ENCODE measurements at regions not wholly inside any gene's neighbourhood (a gene's known extent, or its start where the extent isn't known, plus 50 kb on each side); places are given as distances from the start of the nearest gene placed in this dataset.

DNA sequence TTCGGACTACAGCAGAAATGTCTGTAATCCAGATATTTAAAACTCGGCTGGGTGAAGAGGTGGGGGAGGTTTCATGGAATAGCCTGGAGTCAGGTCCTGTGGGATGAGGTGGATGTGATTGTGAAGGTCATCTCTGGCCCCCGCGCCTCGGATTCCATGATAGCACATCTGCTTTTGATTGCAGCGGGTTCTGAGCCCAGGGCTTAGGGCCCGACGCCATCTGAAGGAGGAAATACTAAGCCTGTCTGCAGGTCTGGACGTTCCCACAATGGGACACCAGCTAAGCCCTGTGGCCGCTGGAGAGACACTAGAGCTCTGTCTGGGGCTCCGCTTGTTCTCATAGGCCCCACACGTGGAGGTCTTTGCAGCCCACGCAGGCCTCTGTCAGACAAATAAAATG lies 328.7 kb downstream of the CXCL12 start:
- no peaks in the 10 kb centered on the region for H3K36me3 Mint-ChIP-seq (ENCODE audit: insufficient read depth, unreplicated experiment)
- CTCF ChIA-PET = no interaction called here

DNA sequence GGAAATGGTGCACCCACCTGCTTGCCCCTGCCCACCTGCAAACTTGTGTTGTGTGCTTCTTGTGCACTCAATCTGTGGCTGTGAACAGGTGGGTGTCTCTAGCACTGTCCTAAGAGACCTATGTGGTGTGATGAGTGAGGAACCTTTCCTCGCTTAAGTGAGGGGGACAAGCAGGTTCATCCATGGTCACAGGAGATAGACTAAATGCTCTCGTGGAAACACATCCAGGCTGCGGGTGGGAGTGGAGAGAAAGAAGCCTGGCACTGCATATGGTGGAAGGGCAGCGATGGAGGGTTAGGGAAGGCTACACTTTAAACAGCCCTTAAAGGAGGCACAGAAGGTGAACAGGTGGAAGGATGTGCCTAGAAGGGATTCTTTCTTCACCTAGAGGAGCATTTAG lies 330.9 kb downstream of the CXCL12 start:
- DNase-seq = no peak
- TF ChIP-seq, protein P1, sequence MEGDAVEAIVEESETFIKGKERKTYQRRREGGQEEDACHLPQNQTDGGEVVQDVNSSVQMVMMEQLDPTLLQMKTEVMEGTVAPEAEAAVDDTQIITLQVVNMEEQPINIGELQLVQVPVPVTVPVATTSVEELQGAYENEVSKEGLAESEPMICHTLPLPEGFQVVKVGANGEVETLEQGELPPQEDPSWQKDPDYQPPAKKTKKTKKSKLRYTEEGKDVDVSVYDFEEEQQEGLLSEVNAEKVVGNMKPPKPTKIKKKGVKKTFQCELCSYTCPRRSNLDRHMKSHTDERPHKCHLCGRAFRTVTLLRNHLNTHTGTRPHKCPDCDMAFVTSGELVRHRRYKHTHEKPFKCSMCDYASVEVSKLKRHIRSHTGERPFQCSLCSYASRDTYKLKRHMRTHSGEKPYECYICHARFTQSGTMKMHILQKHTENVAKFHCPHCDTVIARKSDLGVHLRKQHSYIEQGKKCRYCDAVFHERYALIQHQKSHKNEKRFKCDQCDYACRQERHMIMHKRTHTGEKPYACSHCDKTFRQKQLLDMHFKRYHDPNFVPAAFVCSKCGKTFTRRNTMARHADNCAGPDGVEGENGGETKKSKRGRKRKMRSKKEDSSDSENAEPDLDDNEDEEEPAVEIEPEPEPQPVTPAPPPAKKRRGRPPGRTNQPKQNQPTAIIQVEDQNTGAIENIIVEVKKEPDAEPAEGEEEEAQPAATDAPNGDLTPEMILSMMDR (IDR thresholded peaks at IDR 0.05; ENCODE audit: insufficient read depth in 1 of 2, low read depth in 1 of 2, low read length in 1 of 2, severe bottlenecking in 1 of 2, unreplicated experiment in 1 of 2) = no peak
- Histone ChIP-seq H3K4me3 (ENCODE audit: low read depth, low read length) (no peak overlapping the region), H3K36me3 (ENCODE audit: control insufficient read depth, insufficient read depth, low read length) (no peaks in the 10 kb centered on the region), H3K27me3 (replicated peaks; ENCODE audit: control insufficient read depth, insufficient read depth, low read length) (no peaks in the 10 kb centered on the region), H3K9me3 (no peaks in the 10 kb centered on the region), H3K4me1 (no peaks in the 10 kb centered on the region)
- Mint-ChIP-seq H3K4me1 (ENCODE audit: low read depth, unreplicated experiment) (no peaks in the 10 kb centered on the region), H3K36me3 (ENCODE audit: insufficient read depth, unreplicated experiment) (no peaks in the 10 kb centered on the region), H3K27me3 (ENCODE audit: insufficient read depth, unreplicated experiment) (peaks cover 11% of the 10 kb centered on the region), H3K9me3 (ENCODE audit: unreplicated experiment) (no peaks in the 10 kb centered on the region), H3K4me3 (ENCODE audit: unreplicated experiment) (no peak overlapping the region), H3K27ac (ENCODE audit: unreplicated experiment) (no peak overlapping the region)
- BruUV-seq (replicated peaks) = no TSS peak
- intact Hi-C loops (cut with micrococcal nuclease; ENCODE audit: unreplicated experiment) = no loop called here
- CTCF ChIA-PET = no interaction called here
- POLR2A ChIA-PET = no interaction called here

More for the DNA sequence above, 328.7 kb downstream of the CXCL12 start:
- no TSS peak for BruUV-seq (replicated peaks)
- Histone ChIP-seq H3K9me3 (no peaks in the 10 kb centered on the region), H3K36me3 (ENCODE audit: control insufficient read depth, insufficient read depth, low read length) (no peaks in the 10 kb centered on the region), H3K27me3 (replicated peaks; ENCODE audit: control insufficient read depth, insufficient read depth, low read length) (no peaks in the 10 kb centered on the region; the same call in 1 of the 2 replicates), H3K4me1 (no peaks in the 10 kb centered on the region), H3K4me3 (ENCODE audit: low read depth, low read length) (no peak overlapping the region)
- no peak for DNase-seq
- intact Hi-C loops (cut with micrococcal nuclease; ENCODE audit: unreplicated experiment) = no loop called here
- Mint-ChIP-seq H3K9me3 (ENCODE audit: unreplicated experiment) (no peaks in the 10 kb centered on the region), H3K4me3 (ENCODE audit: unreplicated experiment) (no peak overlapping the region), H3K4me1 (ENCODE audit: low read depth, unreplicated experiment) (no peaks in the 10 kb centered on the region), H3K27me3 (ENCODE audit: insufficient read depth, unreplicated experiment) (peaks cover 5% of the 10 kb centered on the region), H3K27ac (ENCODE audit: unreplicated experiment) (no peak overlapping the region)
- POLR2A ChIA-PET = no interaction called here
- TF ChIP-seq, protein P1 (IDR thresholded peaks at IDR 0.05; ENCODE audit: insufficient read depth in 1 of 2, low read depth in 1 of 2, low read length in 1 of 2, severe bottlenecking in 1 of 2, unreplicated experiment in 1 of 2) = no peak

DNA sequence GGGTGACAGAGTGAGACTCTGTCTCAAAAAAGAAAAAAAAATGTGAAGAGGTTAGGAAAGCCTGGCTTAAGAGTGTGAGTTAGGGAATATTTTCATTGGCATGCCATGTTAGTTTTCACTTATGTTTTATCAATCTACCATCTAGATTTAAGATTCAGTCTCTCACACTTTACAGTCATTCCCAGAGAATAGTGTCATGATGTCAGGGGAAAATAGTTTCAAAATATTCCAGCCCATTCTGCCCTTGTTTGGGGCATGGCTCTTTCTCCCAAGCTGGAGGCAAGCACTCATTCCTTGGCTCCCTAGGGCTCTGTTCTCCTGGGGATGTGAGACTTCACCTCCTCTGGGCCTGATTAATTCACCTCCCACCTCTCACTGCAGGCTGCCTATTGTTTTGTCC lies 331.5 kb downstream of the CXCL12 start:
- no peak overlapping the region for H3K4me3 ChIP-seq (ENCODE audit: low read depth, low read length)
- intact Hi-C loops (cut with micrococcal nuclease; ENCODE audit: unreplicated experiment) = no loop called here
- H3K36me3 Mint-ChIP-seq (ENCODE audit: insufficient read depth, unreplicated experiment) = no peaks in the 10 kb centered on the region
- ChIA-PET POLR2A (no interaction called here), CTCF (no interaction called here)
- no peaks in the 10 kb centered on the region for H3K4me1 ChIP-seq
- TF ChIP-seq, protein P1 (IDR thresholded peaks at IDR 0.05; ENCODE audit: insufficient read depth in 1 of 2, low read depth in 1 of 2, low read length in 1 of 2, severe bottlenecking in 1 of 2, unreplicated experiment in 1 of 2) = no peak
- H3K4me1 Mint-ChIP-seq (ENCODE audit: low read depth, unreplicated experiment) = no peaks in the 10 kb centered on the region
- DNase-seq = no peak
- no peaks in the 10 kb centered on the region for H3K9me3 Mint-ChIP-seq (ENCODE audit: unreplicated experiment)
- H3K27ac Mint-ChIP-seq (ENCODE audit: unreplicated experiment) = no peak overlapping the region
- no peaks in the 10 kb centered on the region for H3K27me3 ChIP-seq (replicated peaks; ENCODE audit: control insufficient read depth, insufficient read depth, low read length)
- no peaks in the 10 kb centered on the region for H3K36me3 ChIP-seq (ENCODE audit: control insufficient read depth, insufficient read depth, low read length)
- no TSS peak for BruUV-seq (replicated peaks)
- H3K27me3 Mint-ChIP-seq (ENCODE audit: insufficient read depth, unreplicated experiment) = peaks cover 12% of the 10 kb centered on the region
- no peaks in the 10 kb centered on the region for H3K9me3 ChIP-seq
- no peak overlapping the region for H3K4me3 Mint-ChIP-seq (ENCODE audit: unreplicated experiment)
